Stimulated activated CD8-positive, alpha-beta memory T cell treated with anti-CD3 and anti-CD28 coated beads, Interleukin-15, amount 100 ng/mL, for 48 hours (primary cell): ENCODE measurements at regions not wholly inside any gene's neighbourhood (a gene's known extent, or its start where the extent isn't known, plus 50 kb on each side); places are given as distances from the start of the nearest gene placed in this dataset.

ENCODE experiments used
- DNase-seq, 2 donors: peaks; one replicate each; pipeline ENCODE4 v3.0.0-alpha.2; 2020; ENCODE audit warnings: low read depth in 2 of 2

GRCh38 chr11:70848243-70848750, 404.1 kb downstream of the SHANK2 start:
- DNase-seq = no peak

GRCh38 chr11:70849031-70849430, 403.3 kb downstream of the SHANK2 start:
- DNase-seq = no peak

GRCh38 chr11:70851308-70851707, 401.1 kb downstream of the SHANK2 start:
- no peak for DNase-seq

- no peak for DNase-seq
Observed at GRCh38 chr11:70851907-70852306, 400.5 kb downstream of the SHANK2 start.

GRCh38 chr11:70853068-70853769, 399.2 kb downstream of the SHANK2 start:
- DNase-seq = no peak

- DNase-seq = no peak
Observed at GRCh38 chr11:70853770-70854108, 398.6 kb downstream of the SHANK2 start.

GRCh38 chr11:70854201-70854600, 398.2 kb downstream of the SHANK2 start:
- DNase-seq = no peak

GRCh38 chr11:70854901-70855556, 397.3 kb downstream of the SHANK2 start:
- DNase-seq = no peak

GRCh38 chr11:70857894-70858293, 394.5 kb downstream of the SHANK2 start:
- DNase-seq = no peak

- no peak for DNase-seq
Observed at GRCh38 chr11:70859180-70859579, 393.2 kb downstream of the SHANK2 start.

GRCh38 chr11:70860888-70861287, 391.5 kb downstream of the SHANK2 start:
- no peak for DNase-seq

- DNase-seq = no peak
Observed at GRCh38 chr11:70861559-70861958, 390.8 kb downstream of the SHANK2 start.

- no peak for DNase-seq
Observed at GRCh38 chr11:70862093-70862492, 390.3 kb downstream of the SHANK2 start.

GRCh38 chr11:70863186-70863585, 389.2 kb downstream of the SHANK2 start:
- no peak for DNase-seq

GRCh38 chr11:70863993-70864392, 388.4 kb downstream of the SHANK2 start:
- DNase-seq = no peak

GRCh38 chr11:70865356-70865755, 387.0 kb downstream of the SHANK2 start:
- DNase-seq = no peak

GRCh38 chr11:70866834-70867233, 385.5 kb downstream of the SHANK2 start:
- DNase-seq = no peak

- DNase-seq = no peak
Observed at GRCh38 chr11:70867281-70868047, 384.9 kb downstream of the SHANK2 start.

GRCh38 chr11:70868341-70868885, 384.0 kb downstream of the SHANK2 start:
- DNase-seq = no peak

- DNase-seq = no peak
Observed at GRCh38 chr11:70869054-70869453, 383.3 kb downstream of the SHANK2 start.

- DNase-seq = no peak
Observed at GRCh38 chr11:70871881-70872280, 380.5 kb downstream of the SHANK2 start.

- no peak for DNase-seq
Observed at GRCh38 chr11:70872299-70872698, 380.1 kb downstream of the SHANK2 start.
